ENCODE measurements at regions not wholly inside any gene's neighbourhood (a gene's known extent, or its start where the extent isn't known, plus 50 kb on each side); places are given as distances from the start of the nearest gene placed in this dataset.

DNA sequence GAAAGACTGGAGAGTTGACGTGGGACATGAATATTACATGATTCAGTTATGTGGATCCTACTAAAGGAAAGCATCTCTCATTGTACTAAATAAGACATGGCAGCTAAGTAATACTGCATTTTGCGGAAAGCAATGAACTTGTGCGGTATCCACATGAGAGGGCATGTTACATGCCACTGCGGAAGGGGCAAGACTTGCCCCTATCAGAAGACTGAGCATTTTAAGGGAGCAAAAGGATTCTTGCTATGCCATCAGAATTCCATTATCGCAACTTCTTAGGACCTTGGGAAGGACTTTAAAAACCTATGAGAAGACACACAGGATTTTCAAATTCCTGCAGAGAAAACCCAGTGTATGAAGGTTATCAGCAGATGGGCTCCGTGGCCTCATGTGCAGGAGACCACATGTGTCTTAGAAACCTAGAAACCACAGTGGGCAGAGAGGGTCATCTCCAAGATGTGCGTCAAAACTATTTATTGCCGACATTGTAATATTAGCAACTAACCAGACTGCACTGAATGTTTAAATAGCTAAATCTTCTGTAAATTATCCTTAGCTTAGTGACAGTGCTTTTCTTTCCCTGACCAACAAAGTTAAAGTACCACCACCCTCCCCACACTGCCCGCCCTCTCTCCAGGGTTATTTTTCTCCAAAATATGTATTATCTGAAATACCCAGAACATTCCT is 457.7 kb downstream of the ICE1 start:
- TF ChIP-seq FOXM1 (IDR thresholded peaks at IDR 0.05; ENCODE audit: borderline replicate concordance, low read depth) (no peak), RAD21 (IDR thresholded peaks at IDR 0.05; ENCODE audit: low read depth) (no peak), ZBTB7A (IDR thresholded peaks at IDR 0.05; ENCODE audit: low read depth) (no peak), EP300 (IDR thresholded peaks at IDR 0.05; ENCODE audit: borderline replicate concordance) (no peak), CREB1 (IDR thresholded peaks at IDR 0.05; ENCODE audit: low read depth) (no peak), YY1 (IDR thresholded peaks at IDR 0.05; ENCODE audit: low read depth) (no peak), TCF12 (IDR thresholded peaks at IDR 0.05; ENCODE audit: low read depth) (no peak), MAX (IDR thresholded peaks at IDR 0.05) (no peak), TEAD4 (IDR thresholded peaks at IDR 0.05) (no peak), EGR1 (IDR thresholded peaks at IDR 0.05) (no peak), REST (IDR thresholded peaks at IDR 0.05; ENCODE audit: low read depth) (no peak), CEBPB (IDR thresholded peaks at IDR 0.05) (no peak), NFIC (IDR thresholded peaks at IDR 0.05) (no peak)

DNA sequence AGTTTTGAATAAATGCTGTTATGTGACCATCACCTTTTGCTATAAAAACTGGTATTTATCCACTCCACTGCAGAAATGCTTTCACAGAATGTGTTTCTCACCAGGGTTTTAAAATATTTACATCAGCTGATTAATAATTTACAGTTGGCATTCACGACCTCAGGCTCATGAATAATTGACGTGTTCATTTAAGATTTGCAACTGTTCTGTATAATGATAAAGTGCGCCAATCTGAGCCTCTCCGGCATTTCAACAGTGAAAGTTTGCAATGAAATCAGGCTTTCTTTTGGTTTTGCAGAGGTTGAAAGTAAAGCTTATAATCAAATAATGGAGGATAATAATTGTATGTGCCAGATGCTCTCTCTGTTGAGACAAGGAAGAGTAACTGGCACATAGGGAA is 434.9 kb downstream of the ICE1 start:
- no peak for TF ChIP-seq RAD21 (IDR thresholded peaks at IDR 0.05; ENCODE audit: low read depth)
- no peak for TF ChIP-seq TEAD4 (IDR thresholded peaks at IDR 0.05)
- no peak for TF ChIP-seq EGR1 (IDR thresholded peaks at IDR 0.05)
- no peak for TF ChIP-seq FOXM1 (IDR thresholded peaks at IDR 0.05; ENCODE audit: borderline replicate concordance, low read depth)
- TF ChIP-seq REST (IDR thresholded peaks at IDR 0.05; ENCODE audit: low read depth), result no peak
- TF ChIP-seq CEBPB (IDR thresholded peaks at IDR 0.05), result no peak
- no peak for TF ChIP-seq TCF12 (IDR thresholded peaks at IDR 0.05; ENCODE audit: low read depth)
- no peak for TF ChIP-seq CREB1 (IDR thresholded peaks at IDR 0.05; ENCODE audit: low read depth)
- TF ChIP-seq MAX (IDR thresholded peaks at IDR 0.05), result no peak
- no peak for TF ChIP-seq NFIC (IDR thresholded peaks at IDR 0.05)
- no peak for TF ChIP-seq ZBTB7A (IDR thresholded peaks at IDR 0.05; ENCODE audit: low read depth)
- no peak for TF ChIP-seq EP300 (IDR thresholded peaks at IDR 0.05; ENCODE audit: borderline replicate concordance)
- no peak for TF ChIP-seq TAF1 (IDR thresholded peaks at IDR 0.05; ENCODE audit: low read depth)
- no peak for TF ChIP-seq YY1 (IDR thresholded peaks at IDR 0.05; ENCODE audit: low read depth)
- no peak for TF ChIP-seq USF1 (IDR thresholded peaks at IDR 0.05)

- TF ChIP-seq CEBPB (IDR thresholded peaks at IDR 0.05) (no peak), FOXM1 (IDR thresholded peaks at IDR 0.05; ENCODE audit: borderline replicate concordance, low read depth) (no peak), USF1 (IDR thresholded peaks at IDR 0.05) (no peak), EGR1 (IDR thresholded peaks at IDR 0.05) (no peak), TCF12 (IDR thresholded peaks at IDR 0.05; ENCODE audit: low read depth) (no peak), YY1 (IDR thresholded peaks at IDR 0.05; ENCODE audit: low read depth) (no peak), ZBTB7A (IDR thresholded peaks at IDR 0.05; ENCODE audit: low read depth) (no peak), EP300 (IDR thresholded peaks at IDR 0.05; ENCODE audit: borderline replicate concordance) (no peak), TEAD4 (IDR thresholded peaks at IDR 0.05) (no peak), TAF1 (IDR thresholded peaks at IDR 0.05; ENCODE audit: low read depth) (no peak)
Observed at GRCh38 chr5:5854087-5854486, 431.6 kb downstream of the ICE1 start.

DNA sequence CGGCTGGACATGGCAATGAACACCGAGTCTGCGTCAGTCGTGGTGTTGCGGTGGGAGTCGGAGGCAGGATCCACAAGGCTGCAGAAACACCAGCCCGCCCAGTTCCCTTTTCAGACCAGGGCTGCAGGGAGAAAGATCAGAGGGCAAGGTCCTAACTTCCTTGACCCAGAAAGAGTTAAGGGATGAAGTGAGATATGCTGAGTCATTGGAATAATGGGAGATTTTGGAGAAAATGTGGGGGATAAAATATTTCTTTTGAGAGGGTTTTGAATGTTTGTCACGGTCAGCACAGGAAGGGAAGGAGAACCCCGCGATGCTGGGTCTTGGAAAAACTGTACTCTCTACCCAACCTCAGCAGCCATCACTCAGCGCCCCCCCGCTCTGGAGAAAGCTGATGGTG is 416.0 kb downstream of the ICE1 start:
- TF ChIP-seq EP300 (IDR thresholded peaks at IDR 0.05; ENCODE audit: borderline replicate concordance) (no peak), FOXM1 (IDR thresholded peaks at IDR 0.05; ENCODE audit: borderline replicate concordance, low read depth) (no peak), CEBPB (IDR thresholded peaks at IDR 0.05) (no peak), USF1 (IDR thresholded peaks at IDR 0.05) (no peak), RAD21 (IDR thresholded peaks at IDR 0.05; ENCODE audit: low read depth) (no peak), TCF12 (IDR thresholded peaks at IDR 0.05; ENCODE audit: low read depth) (no peak), YY1 (IDR thresholded peaks at IDR 0.05; ENCODE audit: low read depth) (no peak), CREB1 (IDR thresholded peaks at IDR 0.05; ENCODE audit: low read depth) (no peak), TEAD4 (IDR thresholded peaks at IDR 0.05) (no peak)

GRCh38 chr5:5828619-5829018 is 406.1 kb downstream of the ICE1 start:
- TF ChIP-seq REST (IDR thresholded peaks at IDR 0.05; ENCODE audit: low read depth), result no peak
- TF ChIP-seq CEBPB (IDR thresholded peaks at IDR 0.05), result no peak
- no peak for TF ChIP-seq CREB1 (IDR thresholded peaks at IDR 0.05; ENCODE audit: low read depth)
- no peak for TF ChIP-seq EP300 (IDR thresholded peaks at IDR 0.05; ENCODE audit: borderline replicate concordance)
- TF ChIP-seq RAD21 (IDR thresholded peaks at IDR 0.05; ENCODE audit: low read depth), result no peak
- TF ChIP-seq USF1 (IDR thresholded peaks at IDR 0.05), result no peak
- TF ChIP-seq YY1 (IDR thresholded peaks at IDR 0.05; ENCODE audit: low read depth), result no peak
- no peak for TF ChIP-seq MAX (IDR thresholded peaks at IDR 0.05)
- no peak for TF ChIP-seq TAF1 (IDR thresholded peaks at IDR 0.05; ENCODE audit: low read depth)
- no peak for TF ChIP-seq TCF12 (IDR thresholded peaks at IDR 0.05; ENCODE audit: low read depth)
- no peak for TF ChIP-seq NFIC (IDR thresholded peaks at IDR 0.05)
- no peak for TF ChIP-seq FOXM1 (IDR thresholded peaks at IDR 0.05; ENCODE audit: borderline replicate concordance, low read depth)
- no peak for TF ChIP-seq TEAD4 (IDR thresholded peaks at IDR 0.05)
- no peak for TF ChIP-seq EGR1 (IDR thresholded peaks at IDR 0.05)
- TF ChIP-seq ZBTB7A (IDR thresholded peaks at IDR 0.05; ENCODE audit: low read depth), result no peak
